CD4-positive, alpha-beta T cell (primary cell): ENCODE measurements at regions not wholly inside any gene's neighbourhood (a gene's known extent, or its start where the extent isn't known, plus 50 kb on each side); places are given as distances from the start of the nearest gene placed in this dataset.

Experiments
- ATAC-seq: fragments of 200-7000 bp; cut with Tn5 transposase; one replicate; pipeline ENCODE4 v1.10.0; 2022; ENCODE audit warnings: mild to moderate bottlenecking; ENCODE audit not compliant: poor library complexity
- CTCF ChIA-PET: fragments of 350-600 bp; sonication (Branson Sonifier 250); formaldehyde crosslinking; loops from one replicate; lab custom pipeline; 2021; ENCODE audit warnings: antibody characterized with exemption, inconsistent platforms; lab: Charles Lee
- POLR2A ChIA-PET: fragments of 350-600 bp; sonication (Branson Sonifier 250); formaldehyde crosslinking; loops from one replicate; lab custom pipeline; 2021; ENCODE audit warnings: antibody characterized with exemption, inconsistent platforms; lab: Charles Lee
- DNase-seq, 14 experiments: peaks; one replicate each; pipeline ENCODE4 v3.0.0-alpha.2; 2013 to 2020; ENCODE audit warnings: mixed read lengths in 2 of 14
- H3K27ac ChIP-seq, 2 donors: one replicate each; pipeline versions ENCODE4 v1.5.1 to v1.7.0; 2013; ENCODE audit warnings: low read length in 2 of 2, low read depth in 1 of 2, mild to moderate bottlenecking in 1 of 2
- H3K27me3 ChIP-seq, 2 experiments: 1 replicate in 1 of 2; 2 replicates in 1 of 2; pipeline versions ENCODE4 v1.6.1 to v1.7.0; 2013; ENCODE audit warnings: low read length in 2 of 2, control low read depth in 1 of 2, mild to moderate bottlenecking in 1 of 2, moderate library complexity in 1 of 2; ENCODE audit not compliant: insufficient read depth in 2 of 2, control insufficient read depth in 1 of 2
- H3K36me3 ChIP-seq: one replicate; pipeline ENCODE4 v1.6.1; 2013; ENCODE audit warnings: low read length, control low read depth; ENCODE audit not compliant: insufficient read depth
- H3K4me1 ChIP-seq: one replicate; pipeline ENCODE4 v1.6.1; 2013; ENCODE audit warnings: low read length, control low read depth; ENCODE audit not compliant: insufficient read depth
- H3K4me3 ChIP-seq: one replicate; pipeline ENCODE4 v1.5.1; 2013; ENCODE audit warnings: mild to moderate bottlenecking, low read length, moderate library complexity
- H3K9me3 ChIP-seq, 2 experiments: 1 replicate in 1 of 2; 2 replicates in 1 of 2; pipeline versions ENCODE4 v1.6.1 to v1.7.0; 2013; ENCODE audit warnings: low read length in 2 of 2, mild to moderate bottlenecking in 2 of 2, control low read depth in 1 of 2, moderate library complexity in 1 of 2; ENCODE audit not compliant: control insufficient read depth in 1 of 2, insufficient read depth in 1 of 2
- H3K27ac Mint-ChIP-seq: one replicate; pipeline ENCODE4 v1.8.0; 2020; ENCODE audit warnings: mixed read lengths
- H3K27me3 Mint-ChIP-seq: one replicate; pipeline ENCODE4 v1.8.0; 2021; ENCODE audit warnings: mixed read lengths
- H3K36me3 Mint-ChIP-seq: one replicate; pipeline ENCODE4 v1.8.0; 2021; ENCODE audit warnings: low read depth, mixed read lengths
- H3K4me1 Mint-ChIP-seq: one replicate; pipeline ENCODE4 v1.8.0; 2021; ENCODE audit warnings: low read depth, mixed read lengths
- H3K4me3 Mint-ChIP-seq: one replicate; pipeline ENCODE4 v1.8.0; 2020; ENCODE audit warnings: mild to moderate bottlenecking, mixed read lengths
- H3K9me3 Mint-ChIP-seq: one replicate; pipeline ENCODE4 v1.8.0; 2020; ENCODE audit warnings: mixed read lengths
- CTCF ChIP-seq: fragments of 200-600 bp; IDR thresholded peaks from one replicate; pipeline ENCODE4 v1.8.0; 2022; ENCODE audit warnings: antibody characterized with exemption, mild to moderate bottlenecking
- intact Hi-C, 2 experiments: fragments of 100-400 bp; cut with DNase I in 1 of 2; cut with micrococcal nuclease in 1 of 2; formaldehyde crosslinking; loops; one replicate each; pipeline versions ENCODE4 v1.15.1 to v1.9.0; 2023 to 2025; cut with DNase I, micrococcal nuclease

GRCh38 chr12:71335151-71335962 lies 104.2 kb upstream of the LGR5 start:
- no peak overlapping the region for H3K27ac ChIP-seq
- no peaks in the 10 kb centered on the region for H3K4me1 ChIP-seq
- Mint-ChIP-seq H3K36me3 (no peaks in the 10 kb centered on the region), H3K27ac (no peak overlapping the region), H3K4me3 (no peak overlapping the region), H3K4me1 (no peaks in the 10 kb centered on the region), H3K27me3 (no peaks in the 10 kb centered on the region), H3K9me3 (no peaks in the 10 kb centered on the region)
- DNase-seq = no peak
- no peaks in the 10 kb centered on the region for H3K36me3 ChIP-seq
- intact Hi-C loops = no loop called here
- no peaks in the 10 kb centered on the region for H3K9me3 ChIP-seq
- no peak for TF ChIP-seq CTCF
- no peak overlapping the region for H3K4me3 ChIP-seq
- ChIA-PET CTCF (no interaction called here), POLR2A (no interaction called here)
- H3K27me3 ChIP-seq = peaks cover 0 to 5% of the 10 kb centered on the region in 2 experiments
- no peak for ATAC-seq

- CTCF ChIA-PET = no interaction called here
- H3K27me3 ChIP-seq = peaks cover 0 to 5% of the 10 kb centered on the region in 2 experiments
- no peak for DNase-seq
- Mint-ChIP-seq H3K4me3 (no peak overlapping the region), H3K36me3 (no peaks in the 10 kb centered on the region), H3K9me3 (peaks cover 2% of the 10 kb centered on the region), H3K4me1 (no peaks in the 10 kb centered on the region), H3K27me3 (no peaks in the 10 kb centered on the region), H3K27ac (no peak overlapping the region)
- no peaks in the 10 kb centered on the region for H3K4me1 ChIP-seq
- TF ChIP-seq CTCF = no peak
- no peak for ATAC-seq
- intact Hi-C loops = no loop called here
- H3K4me3 ChIP-seq = no peak overlapping the region
- H3K27ac ChIP-seq = no peak overlapping the region
- no peaks in the 10 kb centered on the region for H3K36me3 ChIP-seq
- H3K9me3 ChIP-seq = no peaks in the 10 kb centered on the region
- POLR2A ChIA-PET = no interaction called here
These were observed 106.2 kb upstream of the LGR5 start for GRCh38 chr12:71333418-71333817.

- no peaks in the 10 kb centered on the region for H3K4me1 Mint-ChIP-seq
- Histone ChIP-seq H3K9me3 (no peaks in the 10 kb centered on the region), H3K4me3 (no peak overlapping the region), H3K4me1 (no peaks in the 10 kb centered on the region), H3K27me3 (peaks cover 0 to 5% of the 10 kb centered on the region in 2 experiments), H3K36me3 (no peaks in the 10 kb centered on the region), H3K27ac (no peak overlapping the region)
- ATAC-seq = no peak
- H3K9me3 Mint-ChIP-seq = peaks cover 2% of the 10 kb centered on the region
- H3K36me3 Mint-ChIP-seq = no peaks in the 10 kb centered on the region
- DNase-seq = no peak
- intact Hi-C loops = no loop called here
- no peaks in the 10 kb centered on the region for H3K27me3 Mint-ChIP-seq
- ChIA-PET CTCF (no interaction called here), POLR2A (no interaction called here)
- no peak overlapping the region for H3K27ac Mint-ChIP-seq
- no peak overlapping the region for H3K4me3 Mint-ChIP-seq
- TF ChIP-seq CTCF = no peak
These were observed 109.6 kb upstream of the LGR5 start for GRCh38 chr12:71329956-71330355.
